HG03575 (cell line): ENCODE measurements at regions not wholly inside any gene's neighbourhood (a gene's known extent, or its start where the extent isn't known, plus 50 kb on each side); places are given as distances from the start of the nearest gene placed in this dataset.
"Not testable (repeated sequence)": the region's sequence is repeated elsewhere in the genome, so short reads cannot be mapped to it uniquely, and the experiment has no call there.

Experiments used
- ATAC-seq: cut with Tn5 transposase; IDR thresholded peaks from one replicate; pipeline ENCODE4 v1.9.1; 2021; ENCODE audit not compliant: unreplicated experiment, insufficient number of reproducible peaks, low FRiP score; ENCODE audit errors: extremely low read depth

DNA sequence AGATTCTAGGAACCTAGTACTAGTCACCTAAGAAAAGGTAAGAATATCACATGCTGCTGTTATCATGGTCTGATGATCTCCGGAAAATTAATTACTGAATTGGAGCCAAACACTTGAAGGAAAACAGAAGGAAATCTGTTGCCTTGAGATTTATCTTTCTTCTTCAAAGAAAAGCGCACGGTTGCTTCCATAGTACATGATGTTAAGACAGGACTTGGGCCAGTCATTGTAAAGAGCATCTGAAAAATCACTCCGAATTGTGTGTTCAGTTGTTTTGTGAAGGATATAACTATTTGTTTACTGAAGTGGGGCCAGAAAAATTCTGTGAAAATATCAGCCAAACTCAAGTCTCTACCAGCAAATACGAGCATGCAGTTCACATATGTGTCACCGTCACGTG lies 134.9 kb upstream of the FOXN3 start:
- ATAC-seq = no peak

DNA sequence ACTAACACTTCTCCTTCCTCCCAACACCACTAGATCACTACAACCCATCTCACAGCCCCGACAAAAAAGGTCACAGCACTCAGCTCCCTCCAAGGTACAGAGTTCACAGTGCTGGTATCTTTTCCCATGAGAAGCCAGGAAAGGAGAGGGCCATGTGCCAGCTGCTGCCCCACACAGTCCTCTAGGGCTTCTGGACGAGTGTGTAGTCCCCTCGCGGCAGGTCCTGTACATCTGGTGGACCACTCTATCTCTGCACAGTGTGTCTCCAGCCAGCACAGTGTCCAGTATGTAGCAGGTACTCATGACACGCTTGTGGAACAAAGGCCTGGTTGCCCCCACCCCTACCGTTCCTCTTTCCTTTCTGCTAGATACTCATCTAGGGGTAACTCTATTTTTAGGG lies 134.4 kb upstream of the FOXN3 start:
- ATAC-seq = no peak

DNA sequence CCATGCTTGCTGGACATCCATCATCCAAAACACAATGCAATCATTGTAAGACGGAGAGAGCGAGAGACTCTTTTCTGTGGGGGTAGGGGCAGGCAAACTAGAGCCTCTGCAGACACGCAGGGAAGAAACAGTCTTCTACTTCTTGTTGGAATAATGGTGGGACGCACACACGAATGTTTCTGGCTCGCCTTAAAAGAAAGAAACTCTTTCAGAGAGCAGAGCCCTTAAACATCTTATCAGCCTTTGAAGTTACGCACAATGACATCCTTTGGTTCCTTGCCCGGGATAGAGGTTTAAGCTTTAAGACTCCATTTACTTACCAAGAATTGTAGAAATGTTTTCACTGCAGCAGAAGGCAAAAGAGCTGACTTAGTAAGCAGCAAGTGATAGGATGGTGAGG lies 133.8 kb upstream of the FOXN3 start:
- ATAC-seq = no peak

DNA sequence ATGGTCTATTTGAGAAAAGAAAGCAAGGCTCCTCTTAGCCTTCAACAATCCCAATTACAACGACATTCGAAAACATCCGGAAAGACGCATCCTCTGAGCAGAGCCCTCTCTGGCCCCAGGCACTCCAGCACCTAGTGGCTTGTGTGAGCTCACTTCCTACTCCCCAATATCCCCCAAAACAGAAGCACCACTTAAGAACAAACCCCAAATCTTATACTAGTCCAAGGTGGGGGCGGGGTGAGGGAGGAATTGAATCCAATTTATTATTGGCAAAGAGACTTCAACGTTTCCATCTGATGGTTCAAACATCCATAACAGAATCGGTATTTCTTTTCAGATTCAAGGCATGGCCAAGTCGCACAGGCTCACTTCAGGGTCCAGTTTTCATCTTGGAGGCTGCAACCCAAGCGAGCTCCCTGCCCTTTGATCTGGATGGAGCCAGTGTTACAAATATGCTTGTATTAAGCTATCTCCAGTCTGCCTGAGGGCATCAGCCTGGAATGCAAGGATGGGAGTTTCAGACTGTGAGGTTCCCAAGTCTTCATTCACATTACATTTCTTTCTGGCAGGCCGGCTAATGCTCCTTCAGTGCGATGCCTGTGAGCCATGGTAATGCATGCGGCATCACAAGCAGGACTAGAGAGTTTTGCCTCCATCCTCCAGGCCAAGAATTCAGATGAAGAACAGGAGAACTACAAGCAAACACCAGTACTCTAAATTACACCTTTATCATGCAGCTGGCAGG lies 132.5 kb upstream of the FOXN3 start:
- ATAC-seq = no peak

DNA sequence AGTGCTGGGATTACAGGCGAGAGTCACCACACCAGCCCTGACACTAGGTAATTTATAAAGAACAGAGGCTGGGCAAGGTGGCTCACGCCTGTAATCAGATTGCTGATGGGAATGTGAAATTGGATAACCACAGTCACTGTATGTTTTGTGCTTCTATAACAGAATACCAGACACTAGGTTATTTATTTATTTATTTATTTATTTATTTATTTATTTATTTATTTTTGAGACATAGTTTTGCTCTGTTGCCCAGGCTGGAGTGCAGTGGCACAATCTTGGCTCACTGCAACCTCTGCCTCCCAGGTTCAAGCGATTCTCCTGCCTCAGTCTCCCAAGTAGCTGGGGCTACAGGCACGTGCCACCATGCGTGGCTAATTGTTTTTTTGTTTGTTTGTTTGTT lies 130.0 kb upstream of the FOXN3 start:
- not testable (repeated sequence) for ATAC-seq

DNA sequence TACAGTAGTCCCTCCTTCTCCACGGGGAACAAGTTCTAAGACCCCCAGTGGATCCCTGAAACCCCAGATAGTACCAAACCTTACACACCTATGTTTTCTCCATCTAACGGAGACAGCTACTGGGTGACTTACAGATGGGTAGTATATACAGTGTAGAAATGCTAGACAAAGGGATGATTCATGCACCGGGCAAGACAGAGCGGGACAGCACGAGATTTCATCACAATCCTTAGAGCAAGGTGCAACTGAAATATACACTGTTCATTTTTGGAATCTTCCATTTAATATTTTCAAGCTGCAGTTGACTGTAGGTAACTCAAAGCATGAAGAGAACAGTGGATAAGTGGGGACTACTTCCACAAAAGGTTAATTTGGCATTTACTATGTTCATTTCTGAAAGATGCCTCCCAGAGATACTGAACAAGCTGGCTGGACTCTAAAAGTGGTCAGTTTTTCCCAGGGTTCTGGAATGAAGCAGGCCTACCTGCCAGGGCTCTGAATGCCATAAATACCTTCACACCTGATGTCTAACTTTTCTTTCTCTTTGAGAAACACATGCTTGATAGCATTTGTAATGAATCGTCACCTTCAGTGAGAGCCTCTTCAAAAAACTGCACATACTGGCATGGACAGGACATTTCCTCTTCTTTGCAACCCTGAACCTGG lies 127.7 kb upstream of the FOXN3 start:
- no peak for ATAC-seq

DNA sequence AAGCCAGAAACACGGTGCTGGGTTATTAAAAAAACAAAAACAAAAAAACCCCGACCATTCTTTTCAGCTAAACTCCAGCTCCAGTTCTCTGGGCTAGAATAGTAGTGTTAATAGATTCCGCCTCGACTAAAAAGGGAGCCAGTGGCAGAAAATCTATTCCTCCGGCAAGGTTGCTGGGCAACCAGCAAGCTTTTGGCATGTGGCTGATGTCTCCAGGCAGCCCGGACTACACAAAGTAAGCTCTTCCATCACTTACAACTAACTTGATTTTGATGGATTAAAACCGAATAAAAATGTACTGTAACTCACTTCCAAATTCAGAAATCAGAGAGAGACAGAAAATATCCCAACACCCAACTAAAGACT lies 126.4 kb upstream of the FOXN3 start:
- no peak for ATAC-seq

DNA sequence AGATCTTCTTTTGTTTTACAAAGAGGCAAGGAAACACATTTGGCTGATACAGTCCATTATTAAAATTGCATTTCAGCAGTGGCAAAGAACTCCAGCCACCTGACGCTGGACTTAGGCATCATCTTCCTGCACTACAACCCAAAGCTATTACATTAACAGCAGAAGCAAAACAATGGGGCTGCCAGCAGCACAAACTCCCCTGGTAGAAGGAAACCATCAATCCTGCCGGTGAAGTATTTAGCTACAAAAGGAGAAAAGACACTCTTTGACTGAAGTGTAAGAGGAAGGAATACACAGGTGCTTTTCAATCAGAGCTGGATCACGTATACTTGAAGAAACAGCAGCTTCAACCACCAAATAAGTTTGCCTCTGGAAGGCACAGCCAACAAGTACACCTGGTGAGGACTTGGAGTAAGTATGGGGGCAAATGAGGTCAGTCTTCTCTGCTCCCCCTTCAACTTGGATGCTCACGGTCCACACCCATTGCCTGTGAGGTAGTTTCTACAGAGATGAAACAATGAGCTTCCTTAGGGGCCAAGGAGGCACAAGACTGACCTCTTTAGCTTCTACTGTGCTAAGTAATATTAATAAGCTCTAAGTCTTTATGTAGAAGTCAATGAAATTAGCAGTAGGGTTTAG lies 125.9 kb upstream of the FOXN3 start:
- no peak for ATAC-seq

DNA sequence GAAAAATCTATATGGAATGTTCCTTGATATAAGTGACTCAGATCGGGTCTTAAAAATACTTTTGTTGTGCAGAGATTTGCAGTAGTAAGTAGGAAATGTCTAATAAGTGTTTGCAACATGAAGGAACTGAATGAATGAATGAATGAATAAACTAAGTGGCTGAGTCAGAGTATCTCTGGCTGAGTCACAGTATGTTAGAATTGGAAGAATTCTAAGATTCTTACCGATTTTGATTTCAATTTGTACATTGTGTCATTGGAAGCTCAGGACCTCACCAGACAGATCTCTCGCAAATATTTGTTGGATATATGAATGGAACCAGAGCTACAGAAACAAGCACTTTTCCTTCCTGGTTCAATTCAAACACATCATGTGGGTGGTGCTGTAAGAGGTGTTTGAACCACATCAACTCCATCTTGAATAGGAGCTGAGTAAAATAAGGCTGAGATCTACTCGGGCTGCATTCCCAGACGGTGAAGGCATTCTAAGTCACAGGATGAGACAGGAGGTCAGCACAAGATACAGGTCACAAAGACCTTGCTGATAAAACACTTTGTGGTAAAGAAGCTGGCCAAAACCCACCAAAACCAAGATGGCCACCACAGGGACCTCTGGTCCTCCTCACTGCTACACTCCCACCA lies 123.9 kb upstream of the FOXN3 start:
- ATAC-seq = no peak

DNA sequence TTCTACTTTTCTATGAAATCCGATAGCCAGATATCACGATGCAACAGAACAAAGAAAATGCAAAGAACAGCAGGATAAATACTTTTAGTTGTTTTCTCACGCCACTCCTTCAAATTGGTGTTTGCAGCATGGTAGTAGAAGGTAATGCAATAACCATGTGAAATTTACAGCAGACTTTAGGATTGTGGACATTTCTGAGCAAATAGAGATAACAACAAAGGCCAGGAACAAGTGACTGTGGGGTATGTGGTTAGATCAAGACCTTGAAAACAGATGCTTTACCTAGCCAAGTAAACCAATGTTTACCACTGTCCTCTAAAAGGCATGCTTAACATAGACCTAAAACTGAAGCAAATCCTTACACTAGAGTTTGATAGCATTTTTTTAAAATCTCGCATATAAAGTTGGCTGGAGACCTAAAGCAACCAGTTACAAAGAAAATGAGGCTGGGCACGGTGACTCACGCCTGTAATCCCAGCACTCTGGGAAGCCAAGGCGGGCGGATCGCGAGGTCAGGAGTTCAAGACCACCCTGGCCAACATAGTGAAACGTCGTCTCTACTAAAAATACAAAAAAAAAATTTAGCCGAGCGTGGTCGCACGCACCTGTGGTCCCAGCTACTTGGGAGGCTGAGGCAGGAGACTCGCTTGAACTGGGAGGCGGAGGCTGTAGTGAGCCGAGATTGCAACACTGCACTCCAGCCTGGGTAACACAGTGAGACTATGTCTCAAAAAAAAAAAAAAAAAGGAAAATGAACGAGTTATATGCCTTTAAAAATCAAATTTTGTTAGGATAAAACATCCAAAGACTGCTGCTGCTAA lies 123.2 kb upstream of the FOXN3 start:
- no peak for ATAC-seq

DNA sequence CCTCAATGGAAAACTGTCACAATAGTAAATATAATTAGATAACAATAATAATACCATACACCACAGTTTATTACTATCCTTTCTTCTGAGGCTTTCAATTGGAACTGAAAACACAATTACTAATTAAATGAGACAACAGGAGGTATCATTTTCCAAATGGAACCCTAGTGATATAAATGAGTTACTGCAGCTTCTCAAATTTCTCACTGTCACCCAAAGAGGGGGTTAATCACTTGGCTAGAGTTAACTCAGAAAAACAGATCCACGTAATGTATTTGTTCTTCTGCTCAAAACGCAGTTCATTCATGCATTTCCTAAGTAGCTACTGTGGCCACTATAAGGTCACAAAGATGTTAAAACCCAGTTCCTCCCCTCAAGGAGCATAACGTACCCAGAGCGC lies 120.9 kb upstream of the FOXN3 start:
- ATAC-seq = no peak

DNA sequence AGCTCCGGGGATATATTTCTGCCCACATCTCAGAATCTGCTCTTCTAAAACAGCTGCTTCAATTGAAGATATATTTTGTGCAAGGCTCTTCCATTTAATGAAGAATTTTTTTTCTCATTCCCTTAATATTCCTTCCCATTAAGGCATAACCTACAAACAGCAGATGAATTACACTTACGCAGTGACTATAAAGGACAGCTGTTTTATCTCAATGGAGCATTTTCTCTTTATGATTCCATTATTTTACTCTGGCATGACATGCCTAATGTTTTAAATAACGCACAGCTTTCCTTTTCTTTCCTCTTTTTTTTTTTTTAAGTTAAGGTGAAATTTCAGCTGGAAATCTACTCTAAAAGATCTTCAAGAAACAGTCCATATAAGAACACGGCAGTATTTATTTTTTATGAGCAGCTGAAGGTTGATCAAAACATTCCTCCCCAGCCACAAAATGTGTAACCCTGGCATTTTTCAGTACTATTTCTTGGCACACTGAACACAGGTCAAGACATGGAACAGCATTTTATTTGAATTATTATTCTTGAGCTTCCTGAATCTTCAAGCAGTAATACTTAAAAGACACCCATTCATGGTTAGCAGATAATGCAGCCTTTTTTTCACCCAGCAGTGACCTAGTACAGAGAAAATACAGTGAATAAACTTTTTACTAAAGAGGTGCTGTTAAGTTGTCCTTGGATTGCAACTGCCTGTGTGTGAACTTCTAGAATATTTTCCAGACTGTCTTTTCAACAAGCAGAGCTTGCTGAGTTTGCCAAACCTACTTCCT lies 118.1 kb upstream of the FOXN3 start:
- no peak for ATAC-seq

DNA sequence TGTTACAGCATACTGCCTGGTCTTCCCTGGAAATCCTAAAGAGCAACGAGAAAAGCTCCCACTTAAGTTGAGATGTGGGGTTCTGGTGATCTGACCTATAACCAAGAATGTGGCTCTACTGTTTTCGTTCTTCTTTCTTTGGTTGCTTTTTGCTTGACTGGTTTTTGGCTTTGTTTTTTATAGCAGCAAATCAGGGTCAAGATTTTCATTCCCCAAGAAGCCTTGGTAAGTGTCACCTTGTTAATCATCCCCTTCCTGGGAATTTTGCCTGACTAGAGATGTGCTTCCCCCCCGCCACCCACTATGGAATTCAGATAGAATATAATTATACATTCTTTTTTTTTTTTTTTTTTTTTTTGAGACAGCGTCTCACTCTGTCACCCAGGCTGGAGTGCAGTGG lies 116.7 kb upstream of the FOXN3 start:
- no peak for ATAC-seq

DNA sequence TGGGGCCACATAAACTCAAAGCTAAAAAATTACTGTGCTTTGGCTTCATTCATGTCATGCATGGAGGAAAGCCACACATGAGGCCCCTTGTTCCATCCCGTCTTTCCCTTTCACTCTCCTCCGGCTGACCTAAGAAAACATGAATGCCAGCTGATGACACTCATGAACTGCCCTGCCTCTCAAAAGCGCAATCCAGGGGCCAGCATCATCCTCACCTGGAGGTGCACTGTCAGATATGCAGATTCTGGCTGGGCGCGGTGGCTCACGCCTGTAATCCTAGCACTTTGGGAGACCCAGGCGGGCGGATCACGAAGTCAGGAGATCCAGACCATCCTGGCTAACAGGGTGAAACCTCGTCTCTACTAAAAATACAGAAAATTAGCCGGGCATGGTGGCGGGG lies 116.1 kb upstream of the FOXN3 start:
- no peak for ATAC-seq

DNA sequence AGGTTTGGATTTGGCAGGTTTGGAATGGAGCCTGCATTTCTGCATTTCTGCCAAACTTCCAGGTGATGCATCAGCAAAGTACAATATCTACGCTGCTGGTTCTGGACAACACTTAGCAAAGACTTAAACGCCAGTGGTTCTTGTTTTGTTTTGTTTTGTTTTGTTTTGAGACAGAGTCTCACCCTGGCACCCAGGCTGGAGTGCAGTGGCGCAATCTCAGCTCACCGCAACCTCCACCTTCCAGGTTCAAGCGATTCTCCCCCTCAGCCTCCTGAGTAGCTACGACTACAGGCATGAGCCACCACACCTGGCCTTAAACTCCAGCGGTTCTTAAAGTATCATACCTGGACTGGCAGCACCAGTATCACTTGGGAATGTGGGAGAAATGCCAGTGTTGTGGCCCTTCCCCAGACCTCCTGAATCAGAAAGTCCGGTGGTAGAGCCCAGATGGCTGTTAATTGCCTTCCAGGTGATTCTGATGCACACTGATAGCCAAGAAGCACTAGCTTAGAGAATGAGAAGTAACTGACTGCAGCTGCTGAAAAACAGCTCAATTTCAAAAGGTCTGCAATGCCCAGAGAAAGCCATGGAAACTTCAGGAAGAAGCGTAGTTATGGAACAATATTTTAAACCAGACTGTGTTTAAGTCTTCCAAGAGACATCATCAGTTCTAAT lies 114.8 kb upstream of the FOXN3 start:
- ATAC-seq = no peak

DNA sequence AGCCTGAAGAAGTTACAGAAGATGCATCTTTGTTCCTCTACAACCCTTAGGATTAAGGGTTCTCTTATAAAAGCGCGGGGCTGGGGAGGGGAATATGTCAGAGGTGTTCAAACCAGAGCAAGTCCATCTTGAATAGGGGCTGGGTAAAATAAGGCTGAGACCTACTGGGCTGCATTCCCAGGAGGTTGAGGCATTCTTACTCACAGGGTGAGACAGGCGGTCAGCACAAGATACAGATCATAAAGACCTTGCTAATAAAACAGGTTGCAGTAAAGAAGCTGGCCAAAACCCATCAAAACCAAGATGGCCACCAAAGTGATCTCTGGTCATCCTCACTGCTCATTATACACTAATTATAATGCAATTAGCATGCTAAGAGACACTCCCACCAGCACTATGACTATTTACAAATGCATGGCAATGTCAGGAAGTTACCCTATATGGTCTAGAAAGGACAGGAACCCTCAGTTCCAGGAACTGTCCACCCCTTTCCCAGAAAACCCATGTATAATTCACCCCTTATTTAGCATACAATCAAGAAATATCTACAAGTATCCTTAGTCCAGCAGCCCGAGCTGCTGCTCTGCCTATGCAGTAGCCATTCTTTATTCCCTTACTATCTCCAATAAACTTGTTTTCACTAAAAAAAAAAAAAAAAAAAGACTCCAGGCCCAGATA lies 108.1 kb upstream of the FOXN3 start:
- ATAC-seq = no peak

DNA sequence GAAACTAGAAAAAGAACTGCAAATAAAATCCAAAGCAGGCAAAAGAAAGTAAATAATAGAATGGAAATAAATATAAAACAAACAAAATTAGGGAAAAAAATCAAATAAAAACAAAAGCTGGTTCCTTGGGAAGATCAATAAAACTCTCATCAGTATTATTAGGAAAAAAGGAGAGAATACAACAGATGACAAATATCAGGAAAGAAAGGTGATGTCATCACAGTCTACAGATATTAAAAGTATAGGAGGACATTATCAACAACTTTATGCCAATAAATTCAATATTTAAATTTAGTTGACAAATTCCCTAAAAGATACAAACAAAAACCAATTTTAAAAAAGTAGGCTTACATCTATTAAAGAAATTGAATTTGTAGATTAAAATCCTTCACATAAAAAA lies 107.4 kb upstream of the FOXN3 start:
- no peak for ATAC-seq

DNA sequence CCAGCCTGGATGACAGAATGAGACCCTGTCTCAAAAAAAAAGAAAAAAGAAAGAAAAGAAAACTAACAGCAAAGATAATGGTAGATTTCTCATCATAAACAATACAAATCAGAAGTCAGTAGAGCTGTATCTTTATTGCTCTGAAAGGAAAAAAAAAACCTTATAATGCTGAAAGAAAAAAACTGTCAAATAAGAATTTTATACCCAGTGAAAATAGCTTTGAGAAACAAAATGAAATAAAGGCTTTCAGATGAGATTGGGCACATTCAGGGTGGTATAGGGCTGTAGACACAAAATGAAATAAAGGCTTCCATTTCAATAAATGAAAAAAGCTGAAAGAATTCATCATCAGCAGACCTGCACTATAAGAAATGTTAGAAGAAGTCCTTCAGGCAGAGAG lies 105.0 kb upstream of the FOXN3 start:
- ATAC-seq = no peak
